K562 (cell line): ENCODE measurements at regions not wholly inside any gene's neighbourhood (a gene's known extent, or its start where the extent isn't known, plus 50 kb on each side); places are given as distances from the start of the nearest gene placed in this dataset.

Experiments
- ATAC-seq: fragments of 200-7000 bp; cut with Tn5 transposase; 3 replicates; pipeline ENCODE4 v1.9.1; 2020; ENCODE audit warnings: moderate library complexity
- BruUV-seq: library from RNA; stranded (reverse); fragments of 400-500 nt; replicated peaks from 2 replicates; lab custom pipeline; 2021; lab: Mats Ljungman, UMichigan
- CTCF ChIA-PET: fragments of 300-600 bp; formaldehyde crosslinking; extraction: SDS; loops from one replicate; lab custom pipeline; 2021; ENCODE audit warnings: low intra/inter-chr PET ratio; lab: Yijun Ruan, JAX
- POLR2A ChIA-PET: fragments of 300-600, 350-650 bp; sonication (Branson Sonifier 250); formaldehyde crosslinking; extraction: SDS; loops from one replicate; lab custom pipeline; 2021; ENCODE audit warnings: antibody characterized with exemption, inconsistent platforms; lab: Yijun Ruan, JAX
- DNase-seq, 4 experiments: peaks; one replicate each; pipeline versions ENCODE4 v3.0.0 to v3.0.0-alpha.2; 2011 to 2018; ENCODE audit warnings: low spot score in 3 of 4, mixed read lengths in 3 of 4; ENCODE audit errors: extremely low read depth in 1 of 4
- FAIRE-seq: peaks from 2 replicates; lab custom pipeline; 2011; peaks lifted over from hg19 to GRCh38; lab: Jason Lieb, UNC
- H2AFZ ChIP-seq: 2 replicates; pipeline ENCODE4 v1.6.0; 2011; ENCODE audit warnings: low read depth, low read length, control low read depth, inconsistent platforms
- H3K27ac ChIP-seq: fragments of 200-600 bp; 3 replicates; pipeline ENCODE4 v1.8.0; 2011; ENCODE audit warnings: low read depth, mild to moderate bottlenecking, control low read depth, inconsistent platforms, low read length, moderate library complexity, mixed read lengths; ENCODE audit errors: extremely low read depth
- H3K27me3 ChIP-seq, 2 experiments: fragments of 300-600 bp in 1 of 2; 2 replicates in 1 of 2; 3 replicates in 1 of 2; pipeline versions ENCODE4 v1.6.0 to v1.8.0; 2011; ENCODE audit warnings: inconsistent platforms in 2 of 2, low read length in 2 of 2, mild to moderate bottlenecking in 1 of 2, mixed read lengths in 1 of 2, moderate library complexity in 1 of 2; ENCODE audit not compliant: control insufficient read depth in 2 of 2, insufficient read depth in 2 of 2
- H3K36me3 ChIP-seq: fragments of 300-600 bp; 3 replicates; pipeline ENCODE4 v1.8.0; 2011; ENCODE audit warnings: mild to moderate bottlenecking, low read length, inconsistent platforms; ENCODE audit not compliant: control insufficient read depth, insufficient read depth
- H3K4me1 ChIP-seq, 2 experiments: fragments of 200-600 bp in 1 of 2; replicated peaks in 1 of 2; 2 replicates in 1 of 2; 3 replicates in 1 of 2; pipeline versions ENCODE4 v1.5.1 to v1.8.0; 2011; ENCODE audit warnings: inconsistent platforms in 2 of 2, low read length in 2 of 2, mild to moderate bottlenecking in 1 of 2, mixed read lengths in 1 of 2, moderate library complexity in 1 of 2; ENCODE audit not compliant: control insufficient read depth in 2 of 2, insufficient read depth in 2 of 2
- H3K4me2 ChIP-seq: 2 replicates; pipeline ENCODE4 v1.6.1; 2011; ENCODE audit warnings: low read length, control low read depth, inconsistent platforms, mixed read lengths; ENCODE audit not compliant: insufficient read depth
- H3K4me3 ChIP-seq: fragments of 200-600 bp; sonication (generic), shearing (Covaris generic); 2 replicates; pipeline ENCODE4 v1.5.1; 2016; ENCODE audit warnings: control low read depth, inconsistent platforms
- H3K79me2 ChIP-seq: fragments of 200-600 bp; 3 replicates; pipeline ENCODE4 v1.8.0; 2011; ENCODE audit warnings: low read length, inconsistent platforms; ENCODE audit not compliant: control insufficient read depth, insufficient read depth
- H3K9ac ChIP-seq, 2 experiments: 2 replicates each; pipeline versions ENCODE4 v1.6.0 to v1.6.1; 2011; ENCODE audit warnings: low read depth in 2 of 2, low read length in 2 of 2, control low read depth in 1 of 2, inconsistent platforms in 1 of 2, mild to moderate bottlenecking in 1 of 2, mixed read lengths in 1 of 2; ENCODE audit not compliant: insufficient read depth in 1 of 2
- H3K9me1 ChIP-seq: one replicate; pipeline ENCODE4 v1.6.0; 2011; ENCODE audit warnings: inconsistent platforms, mild to moderate bottlenecking, low read length, moderate library complexity; ENCODE audit not compliant: control insufficient read depth, insufficient read depth
- H3K9me3 ChIP-seq: replicated peaks from 2 replicates; pipeline ENCODE4 v1.5.1; 2011; ENCODE audit warnings: low read depth, low read length, inconsistent platforms; ENCODE audit not compliant: control insufficient read depth, insufficient read depth
- H4K20me1 ChIP-seq: replicated peaks from 2 replicates; pipeline ENCODE4 v1.6.1; 2011; ENCODE audit warnings: low read length, inconsistent platforms, mixed read lengths; ENCODE audit not compliant: control insufficient read depth, insufficient read depth
- CBX5 ChIP-seq: IDR thresholded peaks from 2 replicates; pipeline ENCODE4 v1.6.1; 2014; ENCODE audit warnings: low read depth, borderline replicate concordance
- ELF2 ChIP-seq: fragments of 250-450 bp; sonication (Bioruptor Pico); IDR thresholded peaks from 2 replicates; pipeline ENCODE4 v1.5.0; 2021; ENCODE audit warnings: mild to moderate bottlenecking
- MAFG ChIP-seq: fragments of 450-650 bp; conservative IDR thresholded peaks from 2 replicates; pipeline ENCODE4 v1.6.1; 2016; ENCODE audit warnings: missing genetic modification characterization, missing compliant biosample characterization
- MYNN ChIP-seq, 2 experiments: sonication (generic); formaldehyde crosslinking in 1 of 2; IDR thresholded peaks; 2 replicates each; pipeline versions ENCODE4 v1.5.0 to v1.6.1; 2016 to 2020; ENCODE audit warnings: antibody characterized with exemption in 1 of 2, missing genetic modification reagents in 1 of 2
- PTTG1 ChIP-seq: fragments of 450-650 bp; IDR thresholded peaks from 2 replicates; pipeline ENCODE4 v1.6.1; 2016; ENCODE audit warnings: low read depth, mild to moderate bottlenecking, missing genetic modification characterization, missing compliant biosample characterization
- RBM25 ChIP-seq: fragments of 200-400 bp; formaldehyde crosslinking; IDR thresholded peaks from 2 replicates; pipeline ENCODE4 v1.6.1; 2018; ENCODE audit warnings: low read length, low read depth, moderate library complexity; ENCODE audit not compliant: severe bottlenecking
- TCF3 ChIP-seq: sonication (generic); formaldehyde crosslinking; IDR thresholded peaks from 2 replicates; pipeline ENCODE4 v1.4.0; 2020; ENCODE audit warnings: mild to moderate bottlenecking, missing genetic modification reagents
- ZNF668 ChIP-seq: fragments of 250-450 bp; sonication (Bioruptor Pico); IDR thresholded peaks from 2 replicates; pipeline ENCODE4 v1.8.0; 2022; ENCODE audit warnings: mild to moderate bottlenecking, inconsistent platforms
- ZSCAN29 ChIP-seq: fragments of 450-650 bp; IDR thresholded peaks from 2 replicates; pipeline ENCODE4 v1.6.1; 2017
- WGBS: fragments of 100-300 bp; shearing (Covaris generic); methylation state at CpG from one replicate; pipeline ENCODE4 v1.1.6; 2016; ENCODE audit warnings: low coverage, mixed read lengths; ENCODE audit not compliant: insufficient coverage; ENCODE audit errors: missing lambda C conversion rate; 5-methylcytosine and 5-hydroxymethylcytosine counted together
- in situ Hi-C: fragments of 300-500 bp; cut with MboI; formaldehyde crosslinking; loops from 4 replicates; pipeline ENCODE4 v1.15.0; 2018; ENCODE audit warnings: inconsistent platforms, mixed read lengths
- intact Hi-C: fragments of 100-400 bp; cut with micrococcal nuclease; formaldehyde crosslinking; loops from 2 replicates; pipeline ENCODE4 v1.14.2; 2022
- TF ChIP-seq, protein P1 (sequence below): fragments of 450-650 bp; IDR thresholded peaks from one replicate; pipeline ENCODE4 v1.6.1; 2018; ENCODE audit warnings: mild to moderate bottlenecking, moderate library complexity; ENCODE audit not compliant: partially characterized antibody
- TF ChIP-seq, protein P2 (sequence below), 2 experiments: fragments of 250-450 bp in 1 of 2; fragments of 450-650 bp in 1 of 2; sonication (Bioruptor Pico) in 1 of 2; IDR thresholded peaks; 2 replicates each; pipeline versions ENCODE4 v1.6.1 to v1.8.0; 2016 to 2021; ENCODE audit warnings: mild to moderate bottlenecking in 2 of 2, moderate library complexity in 2 of 2, missing compliant biosample characterization in 1 of 2, missing genetic modification characterization in 1 of 2

DNA sequence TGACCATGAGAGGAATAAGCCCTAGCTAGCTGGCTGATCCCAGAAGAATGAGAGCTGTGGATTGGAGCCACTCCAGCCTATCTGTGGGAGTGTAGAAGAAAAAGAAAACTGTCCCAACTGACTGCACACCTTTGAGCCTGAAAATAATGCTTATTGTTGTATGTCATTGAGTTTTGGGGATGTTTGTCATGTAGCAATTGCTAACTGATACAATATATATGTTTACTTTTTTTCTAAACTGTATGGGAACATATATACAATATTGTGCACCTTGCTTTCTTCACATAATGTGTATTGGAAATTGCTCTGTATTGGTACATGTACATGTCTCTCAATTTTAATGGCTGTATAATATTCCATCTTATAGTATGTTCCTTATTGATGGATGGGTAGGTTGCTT, 124.0 kb upstream of the NLRP1 start:
- TF ChIP-seq RBM25 (peak; percentile 60), CBX5 (no peak)
- H3K79me2 ChIP-seq = no peaks in the 10 kb centered on the region
- in situ Hi-C loops = loop anchor here (25.0 kb wide), 1 partner anchor 704 kb away; no protein-coding TSS in a partner anchor
- H3K27ac ChIP-seq = no peak overlapping the region
- no peak overlapping the region for H2AFZ ChIP-seq
- no peaks in the 10 kb centered on the region; a peak in 1 of 5 replicates for H3K27me3 ChIP-seq
- no TSS peak for BruUV-seq
- H3K4me2 ChIP-seq = no peak overlapping the region
- H3K36me3 ChIP-seq = no peaks in the 10 kb centered on the region
- no peaks in the 10 kb centered on the region for H3K9me1 ChIP-seq
- no peak overlapping the region for H3K4me3 ChIP-seq
- no peaks in the 10 kb centered on the region for H3K9me3 ChIP-seq
- DNase-seq = no peak
- ChIA-PET POLR2A (no interaction called here), CTCF (no interaction called here)
- ATAC-seq = no peak
- FAIRE-seq = no peak
- H3K9ac ChIP-seq = no peak overlapping the region
- H3K4me1 ChIP-seq = no peaks in the 10 kb centered on the region; a peak in 1 of 5 replicates
- H4K20me1 ChIP-seq = no peaks in the 10 kb centered on the region
- intact Hi-C loops = no loop called here

DNA sequence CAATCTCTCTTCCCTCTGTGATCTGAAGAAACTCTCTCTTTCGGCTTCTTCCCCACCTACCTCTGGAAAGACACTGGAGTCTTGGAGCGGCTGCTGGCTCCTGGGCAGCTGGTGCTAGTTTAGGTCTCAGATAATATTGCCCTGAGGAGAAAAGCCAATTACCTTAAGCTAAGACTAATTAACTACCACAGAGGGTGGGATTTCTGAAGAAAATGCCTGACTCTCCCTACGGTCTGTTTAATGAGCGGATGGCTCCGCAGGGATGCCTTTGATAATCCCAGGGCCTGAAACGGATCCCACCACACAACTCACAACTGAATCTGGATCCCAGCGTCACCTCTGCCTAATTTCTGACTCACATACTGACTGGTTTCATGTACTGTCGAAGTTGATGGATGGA, 127.0 kb upstream of the NLRP1 start:
- CTCF ChIA-PET = no interaction called here
- Histone ChIP-seq H3K27ac (no peak overlapping the region), H3K4me1 (no peaks in the 10 kb centered on the region; a peak in 1 of 5 replicates), H3K9me1 (no peaks in the 10 kb centered on the region), H3K27me3 (peaks cover 0 to 2% of the 10 kb centered on the region in 2 experiments; a peak in 1 of 5 replicates), H4K20me1 (no peaks in the 10 kb centered on the region), H3K79me2 (no peaks in the 10 kb centered on the region), H2AFZ (no peak overlapping the region), H3K36me3 (no peaks in the 10 kb centered on the region), H3K4me2 (no peak overlapping the region), H3K9me3 (no peaks in the 10 kb centered on the region), H3K9ac (no peak overlapping the region), H3K4me3 (no peak overlapping the region)
- DNase-seq (no peak), ATAC-seq (no peak), FAIRE-seq (no peak)
- intact Hi-C loops = no loop called here
- in situ Hi-C loops = loop anchor here (25.0 kb wide), 1 partner anchor 701 kb away; no protein-coding TSS in a partner anchor
- no TSS peak for BruUV-seq
- POLR2A ChIA-PET = no interaction called here
- WGBS = 0% methylated on average over 8 of the region's 8 CpGs
- TF ChIP-seq MYNN (IDR thresholded peaks at IDR 0.05) (no peak), MYNN (CRISPR knock-in tag; IDR thresholded peaks at IDR 0.05) (no peak), ELF2 (no peak), PTTG1 (tag) (no peak), TCF3 (CRISPR knock-in tag) (no peak), ZSCAN29 (no peak), MAFG (tag) (no peak), ZNF668 (CRISPR knock-in tag) (no peak)
- TF ChIP-seq, protein P1, sequence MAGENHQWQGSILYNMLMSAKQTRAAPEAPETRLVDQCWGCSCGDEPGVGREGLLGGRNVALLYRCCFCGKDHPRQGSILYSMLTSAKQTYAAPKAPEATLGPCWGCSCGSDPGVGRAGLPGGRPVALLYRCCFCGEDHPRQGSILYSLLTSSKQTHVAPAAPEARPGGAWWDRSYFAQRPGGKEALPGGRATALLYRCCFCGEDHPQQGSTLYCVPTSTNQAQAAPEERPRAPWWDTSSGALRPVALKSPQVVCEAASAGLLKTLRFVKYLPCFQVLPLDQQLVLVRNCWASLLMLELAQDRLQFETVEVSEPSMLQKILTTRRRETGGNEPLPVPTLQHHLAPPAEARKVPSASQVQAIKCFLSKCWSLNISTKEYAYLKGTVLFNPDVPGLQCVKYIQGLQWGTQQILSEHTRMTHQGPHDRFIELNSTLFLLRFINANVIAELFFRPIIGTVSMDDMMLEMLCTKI = no peak
- TF ChIP-seq, protein P2, sequence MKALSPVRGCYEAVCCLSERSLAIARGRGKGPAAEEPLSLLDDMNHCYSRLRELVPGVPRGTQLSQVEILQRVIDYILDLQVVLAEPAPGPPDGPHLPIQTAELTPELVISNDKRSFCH (CRISPR knock-in tag; IDR thresholded peaks at IDR 0.05) = no peak
- TF ChIP-seq, protein P2 (tag; IDR thresholded peaks at IDR 0.05) = no peak
